H1 (cell line): ENCODE measurements at regions not wholly inside any gene's neighbourhood (a gene's known extent, or its start where the extent isn't known, plus 50 kb on each side); places are given as distances from the start of the nearest gene placed in this dataset.

Experiments used
- CREB1 ChIP-seq: IDR thresholded peaks from 2 replicates; pipeline ENCODE4 v1.6.1; 2012; ENCODE audit warnings: inconsistent platforms
- HDAC2 ChIP-seq, 2 experiments: fragments of 300-600 bp in 1 of 2; sonication (generic) in 1 of 2; IDR thresholded peaks; 2 replicates each; pipeline ENCODE4 v1.6.1; 2011 to 2012; ENCODE audit warnings: low read depth in 2 of 2, low read length in 2 of 2, mild to moderate bottlenecking in 2 of 2, moderate library complexity in 2 of 2, borderline replicate concordance in 1 of 2, inconsistent platforms in 1 of 2
- JUN ChIP-seq: IDR thresholded peaks from 2 replicates; pipeline ENCODE4 v1.6.1; 2011; ENCODE audit warnings: low read depth, mild to moderate bottlenecking, improper control_type of control experiment, low read length
- SRF ChIP-seq: IDR thresholded peaks from 2 replicates; pipeline ENCODE4 v1.6.1; 2011; ENCODE audit warnings: mild to moderate bottlenecking, low read depth, low read length, moderate library complexity

DNA sequence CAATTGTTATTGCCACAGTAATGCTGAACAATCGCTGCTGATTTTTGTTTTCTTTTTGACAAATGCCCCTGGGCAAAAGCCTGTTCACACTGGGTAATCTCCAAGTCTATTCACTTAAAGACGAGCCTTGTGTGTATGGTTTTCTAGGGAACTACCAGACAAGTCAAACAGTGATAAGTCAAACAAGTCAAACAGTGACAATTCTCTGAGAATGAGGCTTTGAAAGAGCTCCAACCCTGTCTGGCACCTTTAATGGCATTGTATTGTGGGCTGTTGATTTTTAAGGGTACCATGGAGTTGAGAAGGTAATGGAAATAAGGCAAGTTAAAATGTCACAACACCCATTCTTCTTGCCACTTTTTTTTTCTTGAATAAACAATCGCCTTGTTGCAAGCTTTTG, 59.4 kb upstream of the TMC3 start (continued):
- no peak for TF ChIP-seq HDAC2 (IDR thresholded peaks at IDR 0.05; ENCODE audit: borderline replicate concordance in 1 of 2, low read depth in 2 of 2, low read length in 2 of 2)
- TF ChIP-seq SRF, result no peak
- TF ChIP-seq JUN, result no peak
- no peak for TF ChIP-seq CREB1
